GM23248 (cell line): ENCODE measurements at regions not wholly inside any gene's neighbourhood (a gene's known extent, or its start where the extent isn't known, plus 50 kb on each side); places are given as distances from the start of the nearest gene placed in this dataset.

Source experiments
- EZH2 ChIP-seq: fragments of 200-600 bp; sonication (generic); IDR thresholded peaks from 2 replicates; pipeline ENCODE4 v1.6.1; 2018; ENCODE audit warnings: antibody characterized with exemption, mild to moderate bottlenecking; ENCODE audit not compliant: insufficient read depth, poor library complexity, severe bottlenecking
- EZH2phosphoT487 ChIP-seq: fragments of 200-600 bp; sonication (generic); IDR thresholded peaks from 2 replicates; pipeline ENCODE4 v1.6.1; 2018; ENCODE audit warnings: antibody characterized with exemption, moderate library complexity, mild to moderate bottlenecking, low read depth; ENCODE audit not compliant: insufficient read depth

GRCh38 chr10:78515873-78516153 is 482.1 kb downstream of the RPS24 start:
- TF ChIP-seq EZH2phosphoT487 = no peak
- TF ChIP-seq EZH2 = no peak
